ENCODE measurements at regions not wholly inside any gene's neighbourhood (a gene's known extent, or its start where the extent isn't known, plus 50 kb on each side); places are given as distances from the start of the nearest gene placed in this dataset.
"Not testable (repeated sequence)": the region's sequence is repeated elsewhere in the genome, so short reads cannot be mapped to it uniquely, and the experiment has no call there.

DNA sequence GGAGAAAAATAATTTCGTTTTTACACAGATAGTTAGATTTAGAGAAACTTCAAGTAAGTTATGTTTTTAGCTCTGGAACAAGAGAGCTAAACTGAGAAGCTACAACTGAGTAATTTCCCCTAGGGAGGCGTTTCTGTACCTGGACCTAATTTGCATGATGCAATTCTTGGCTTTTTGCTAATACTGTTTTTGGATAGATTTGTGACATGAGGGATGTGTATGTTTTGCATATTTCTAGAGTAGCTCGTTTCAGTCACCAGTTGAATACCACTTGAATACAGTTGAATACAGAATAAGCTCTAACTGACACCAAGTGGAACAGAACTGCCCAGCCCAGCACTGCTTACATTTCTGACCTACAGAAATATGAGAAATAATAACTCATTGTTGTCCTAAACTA lies 1227.9 kb upstream of the SPRY2 start:
- no peak for DNase-seq (ENCODE audit: low read depth, low spot score)

DNA sequence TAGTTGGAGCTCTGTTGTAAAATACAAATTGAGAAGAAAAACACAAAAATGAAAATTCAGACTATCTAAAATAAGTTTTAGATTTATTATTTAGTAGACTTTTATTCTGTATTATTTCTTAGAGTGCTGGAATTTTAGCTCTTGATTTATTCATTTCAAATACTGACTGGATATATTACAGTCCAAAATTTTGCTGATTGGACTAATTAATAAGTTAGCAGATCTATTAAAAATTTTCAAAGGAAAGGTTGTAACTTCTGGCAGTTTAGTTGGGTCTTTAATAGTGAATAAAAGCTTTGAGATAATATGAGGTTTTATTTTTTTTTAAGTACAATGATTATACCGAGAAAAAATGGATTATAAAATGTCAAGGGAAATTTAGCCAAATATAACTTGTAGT lies 1224.9 kb upstream of the SPRY2 start:
- DNase-seq (ENCODE audit: low read depth, low spot score): no peak

- no peak for DNase-seq (ENCODE audit: low read depth, low spot score)
Observed at GRCh38 chr13:81563091-81563490, 1222.2 kb upstream of the SPRY2 start.

- DNase-seq (ENCODE audit: low read depth, low spot score): no peak
Observed at GRCh38 chr13:81562598-81562997, 1221.7 kb upstream of the SPRY2 start.

- no peak for DNase-seq (ENCODE audit: low read depth, low spot score)
Observed at GRCh38 chr13:81551036-81551435, 1210.1 kb upstream of the SPRY2 start.

- not testable (repeated sequence) for DNase-seq (ENCODE audit: low read depth, low spot score)
Observed at GRCh38 chr13:81546294-81546693, 1205.4 kb upstream of the SPRY2 start.

GRCh38 chr13:81540777-81541176 lies 1199.9 kb upstream of the SPRY2 start:
- DNase-seq (ENCODE audit: low read depth, low spot score): no peak

DNA sequence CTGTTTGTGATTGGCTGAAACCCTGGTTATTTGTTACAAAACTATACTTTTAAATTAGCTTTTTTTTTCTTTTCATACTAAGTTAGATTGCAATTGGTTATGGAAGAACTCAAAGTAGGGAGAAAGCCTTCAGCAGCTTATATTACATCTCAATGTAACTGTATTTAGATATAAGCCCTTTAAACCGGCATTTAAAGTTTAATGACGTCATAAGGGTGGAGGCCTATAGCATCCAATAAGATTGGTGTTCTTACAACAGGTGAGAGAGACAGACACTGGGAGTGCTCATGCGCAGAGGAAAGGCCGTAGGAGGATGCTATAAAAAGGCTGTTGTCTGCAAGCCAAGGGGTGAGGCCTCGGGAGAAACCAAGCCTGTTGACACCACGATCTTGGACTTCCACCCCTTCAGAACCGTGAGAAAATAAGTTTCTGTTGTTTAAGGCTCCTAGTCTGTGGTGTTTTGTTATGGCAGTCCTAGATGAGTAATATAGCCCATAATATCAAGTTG lies 1198.8 kb upstream of the SPRY2 start:
- no peak for DNase-seq (ENCODE audit: low read depth, low spot score)

DNA sequence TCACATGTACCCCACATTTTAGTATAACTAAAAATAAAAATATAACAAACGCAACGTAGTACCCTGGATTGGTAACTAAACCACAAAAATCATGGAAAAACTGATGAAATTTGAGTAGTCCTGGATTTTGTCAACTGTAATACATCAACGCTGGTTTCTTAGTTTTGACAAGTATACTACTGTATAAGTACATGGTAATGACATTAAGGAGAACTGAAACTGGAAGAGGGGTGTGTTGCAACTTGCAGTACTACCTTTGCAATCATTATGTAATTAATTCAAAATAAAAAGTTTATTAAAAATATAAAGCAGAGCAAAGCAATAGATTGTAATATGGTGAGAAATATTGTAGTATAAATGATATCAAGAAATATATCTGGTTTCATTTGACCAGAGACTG lies 1158.0 kb upstream of the SPRY2 start:
- DNase-seq (ENCODE audit: low read depth, low spot score): no peak

DNA sequence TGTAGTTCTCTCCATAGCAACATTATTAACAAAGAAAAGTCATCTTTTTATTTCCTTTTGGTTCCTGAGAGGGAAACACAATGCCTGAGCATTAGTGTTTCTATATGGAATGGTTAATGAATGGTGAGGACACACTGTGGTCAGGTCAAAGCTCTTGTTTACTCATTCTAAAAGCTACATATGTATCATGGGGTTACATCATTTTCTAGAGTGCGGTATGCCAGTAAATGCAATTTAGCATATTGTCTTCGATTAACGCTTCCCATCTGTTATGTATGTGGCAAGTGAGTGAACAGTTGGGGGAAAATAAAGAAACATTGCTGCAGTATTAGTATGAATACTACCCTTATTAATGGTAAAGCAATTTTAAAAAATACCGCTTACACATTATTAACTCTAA lies 1152.2 kb upstream of the SPRY2 start:
- DNase-seq (ENCODE audit: low read depth, low spot score): no peak

DNA sequence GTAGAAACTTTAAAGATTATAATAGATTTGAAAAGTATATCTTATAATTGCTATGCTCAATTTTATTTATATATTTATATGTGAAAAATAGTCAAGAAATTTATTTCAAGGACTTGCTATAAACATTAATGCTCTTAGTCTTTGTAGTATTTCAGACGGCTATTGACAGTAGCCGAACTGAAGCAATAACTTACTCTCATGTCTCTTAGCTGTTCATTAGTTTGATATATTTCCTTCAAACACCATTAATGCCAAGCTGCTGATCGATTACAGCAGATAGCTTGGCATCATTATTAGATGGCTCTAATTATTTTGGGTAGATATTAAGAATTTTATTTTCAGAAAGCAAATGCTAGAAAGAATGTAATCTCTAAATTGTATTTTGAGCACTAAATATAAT lies 1151.5 kb upstream of the SPRY2 start:
- DNase-seq (ENCODE audit: low read depth, low spot score): no peak

- no peak for DNase-seq (ENCODE audit: low read depth, low spot score)
Observed at GRCh38 chr13:81488021-81488420, 1147.1 kb upstream of the SPRY2 start.

DNA sequence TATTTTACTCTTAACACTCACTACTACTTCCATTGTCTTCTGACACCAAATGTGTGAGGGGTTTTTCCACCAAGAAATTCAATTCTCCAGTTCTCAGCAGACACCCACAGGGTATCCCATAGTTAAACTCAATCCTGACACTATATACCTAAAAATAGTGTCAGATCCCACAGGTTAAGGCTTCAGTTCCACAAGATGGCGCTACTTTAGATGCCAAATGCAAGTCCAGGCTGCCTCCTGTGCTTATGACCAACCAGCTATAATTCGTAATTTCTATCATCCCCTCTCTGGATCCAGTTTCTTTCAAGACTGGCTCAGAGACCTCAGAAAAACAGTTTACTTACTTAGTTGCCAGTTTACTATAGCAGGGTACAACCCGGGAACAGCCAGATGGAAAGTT lies 1146.2 kb upstream of the SPRY2 start:
- peak; percentile 22 for DNase-seq (ENCODE audit: low read depth, low spot score)

DNA sequence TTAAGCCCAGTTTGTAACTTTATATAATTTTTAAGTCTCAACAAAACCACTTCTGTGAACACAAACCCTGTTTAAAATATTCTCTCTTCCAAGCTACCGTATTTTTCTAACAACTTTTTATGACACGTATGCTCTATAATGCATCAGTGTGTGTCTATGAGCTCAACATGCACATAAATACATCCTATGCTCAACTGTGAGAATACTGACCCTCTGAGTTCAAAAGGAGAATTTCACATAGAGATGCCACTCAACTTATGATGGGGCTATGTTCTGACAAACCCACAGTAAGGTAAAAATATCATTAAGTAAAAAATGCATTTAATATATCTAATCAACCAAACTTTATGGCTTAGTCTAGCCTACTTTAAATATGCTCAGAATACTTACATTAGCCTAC lies 1139.7 kb upstream of the SPRY2 start:
- DNase-seq (ENCODE audit: low read depth, low spot score): no peak

GRCh38 chr13:81473366-81473899 lies 1132.5 kb upstream of the SPRY2 start:
- no peak for DNase-seq (ENCODE audit: low read depth, low spot score)

DNA sequence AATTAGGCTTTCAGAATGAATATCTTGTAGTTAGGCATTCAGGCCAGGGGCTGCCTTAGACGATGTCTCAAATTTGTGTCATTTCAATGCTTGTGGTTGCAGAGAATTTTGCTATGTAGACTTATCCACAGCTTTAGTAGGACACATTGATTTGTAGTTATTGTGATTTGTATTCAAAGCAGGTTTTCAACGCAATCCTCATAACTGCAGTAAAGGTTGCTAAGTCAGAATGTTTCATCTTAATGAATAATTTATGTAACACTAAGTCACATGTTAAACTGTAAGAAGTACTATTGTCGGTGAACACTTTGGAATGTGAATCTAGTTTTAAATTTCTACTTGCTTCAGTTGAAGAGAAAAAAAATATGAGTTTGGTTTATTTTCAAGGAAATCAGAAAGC lies 1117.2 kb upstream of the SPRY2 start:
- no peak for DNase-seq (ENCODE audit: low read depth, low spot score)

DNA sequence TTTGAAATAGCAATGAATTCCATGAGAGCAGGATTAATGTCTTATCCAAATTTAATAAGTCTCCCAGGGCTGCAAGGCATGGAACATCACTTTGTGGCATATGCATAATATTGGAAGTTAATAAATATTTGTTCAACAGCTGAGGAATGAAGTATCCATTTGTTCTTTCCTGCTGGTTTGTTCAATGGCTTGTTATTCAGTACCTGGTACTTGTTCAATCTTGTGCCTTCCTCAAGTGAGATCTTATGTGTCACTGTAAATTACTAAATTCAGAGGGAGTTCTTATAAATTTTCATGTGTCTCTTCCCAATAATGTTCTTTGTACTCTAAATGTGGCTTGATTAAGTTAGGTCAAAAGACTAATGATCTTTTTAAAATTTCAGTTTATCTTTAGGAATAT lies 1105.5 kb upstream of the SPRY2 start:
- DNase-seq (ENCODE audit: low read depth, low spot score): no peak

- no peak for DNase-seq (ENCODE audit: low read depth, low spot score)
Observed at GRCh38 chr13:81442904-81443303, 1102.0 kb upstream of the SPRY2 start.

DNA sequence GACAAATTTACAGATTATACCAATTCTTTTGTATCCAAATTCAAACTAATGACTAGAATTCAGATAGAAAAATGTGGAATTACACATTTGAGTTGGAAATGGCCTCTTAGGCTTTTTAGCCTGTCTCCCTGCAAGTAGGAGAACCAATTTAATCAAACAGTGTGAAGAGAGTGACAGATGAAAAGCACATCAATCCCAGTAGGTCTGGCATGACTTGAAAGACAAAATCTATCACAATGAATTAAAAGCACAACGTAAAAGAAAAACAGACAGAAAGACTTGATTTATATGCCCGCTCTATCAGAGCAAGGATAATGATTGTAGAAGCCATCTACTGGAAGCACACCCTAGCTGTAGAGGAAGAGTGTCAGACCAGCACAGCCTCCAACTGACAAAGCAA lies 1084.4 kb upstream of the SPRY2 start:
- no peak for DNase-seq (ENCODE audit: low read depth, low spot score)

- no peak for DNase-seq (ENCODE audit: low read depth, low spot score)
Observed at GRCh38 chr13:81409284-81409683, 1068.4 kb upstream of the SPRY2 start.

GRCh38 chr13:81408647-81409046 lies 1067.7 kb upstream of the SPRY2 start:
- no peak for DNase-seq (ENCODE audit: low read depth, low spot score)

DNA sequence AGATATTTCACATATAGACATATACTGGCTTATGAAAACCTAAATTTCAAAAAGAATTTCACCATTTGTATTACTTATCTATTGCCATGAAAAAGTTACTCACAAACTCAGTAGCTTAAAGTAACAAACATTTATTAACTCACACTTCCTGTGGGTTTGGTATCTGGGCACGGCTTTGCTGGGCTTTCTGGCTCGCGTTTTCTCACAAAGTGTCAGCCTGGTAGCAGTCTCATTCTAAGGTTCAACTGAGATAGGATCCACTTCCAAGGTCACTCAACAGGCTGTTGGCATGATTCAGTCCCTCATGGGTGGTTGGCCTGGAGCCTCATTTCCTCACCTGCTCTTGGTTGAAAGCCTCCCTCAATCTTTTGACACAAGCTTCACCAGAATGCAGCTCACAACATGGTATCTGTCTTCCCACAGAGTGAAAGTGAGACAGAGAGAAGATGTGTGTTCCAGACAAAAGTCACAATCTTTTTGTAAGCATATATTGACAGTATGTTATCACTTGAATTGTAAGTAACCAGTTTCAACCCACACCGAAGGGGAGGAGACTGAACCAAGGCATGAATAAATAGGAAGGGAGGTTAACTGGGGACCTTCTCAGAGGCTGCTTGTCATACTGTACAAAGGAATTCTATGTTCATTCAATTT lies 1065.8 kb upstream of the SPRY2 start:
- DNase-seq (ENCODE audit: low read depth, low spot score): no peak

- DNase-seq (ENCODE audit: low read depth, low spot score): no peak
Observed at GRCh38 chr13:81406022-81406421, 1065.1 kb upstream of the SPRY2 start.

GRCh38 chr13:81396192-81396591 lies 1055.3 kb upstream of the SPRY2 start:
- no peak for DNase-seq (ENCODE audit: low read depth, low spot score)
